Endothelial cell of umbilical vein (primary cell): ENCODE measurements at regions not wholly inside any gene's neighbourhood (a gene's known extent, or its start where the extent isn't known, plus 50 kb on each side); places are given as distances from the start of the nearest gene placed in this dataset.

ENCODE experiments used
- BruUV-seq: library from RNA; stranded (reverse); fragments of 400-500 nt; replicated peaks from 2 replicates; lab custom pipeline; 2021; lab: Mats Ljungman, UMichigan
- CTCF ChIA-PET: fragments of 300-600, 350-600 bp; sonication (Branson Sonifier 250); formaldehyde crosslinking; loops from one replicate; lab custom pipeline; 2021; ENCODE audit warnings: antibody characterized with exemption, inconsistent platforms; lab: Charles Lee
- POLR2A ChIA-PET: fragments of 300-600, 350-600 bp; sonication (Branson Sonifier 250); formaldehyde crosslinking; loops from one replicate; lab custom pipeline; 2021; ENCODE audit warnings: antibody characterized with exemption, inconsistent platforms; lab: Charles Lee
- DNase-seq: peaks from one replicate; pipeline ENCODE4 v3.0.0-alpha.2; 2011; ENCODE audit warnings: low read depth, low spot score
- FAIRE-seq: peaks from 2 replicates; lab custom pipeline; 2011; peaks lifted over from hg19 to GRCh38; lab: Jason Lieb, UNC
- H2AFZ ChIP-seq: 2 replicates; pipeline ENCODE4 v1.6.0; 2012; ENCODE audit warnings: low read depth, low read length, control low read depth, inconsistent platforms
- H3K27ac ChIP-seq: 2 replicates; pipeline ENCODE4 v1.5.1; 2011; ENCODE audit warnings: low read depth, mild to moderate bottlenecking, control low read depth, low read length, moderate library complexity; ENCODE audit not compliant: insufficient read depth
- H3K27me3 ChIP-seq, 2 experiments: 2 replicates each; pipeline versions ENCODE4 v1.6.0 to v1.6.1; 2011; ENCODE audit warnings: low read length in 2 of 2, mixed read lengths in 1 of 2; ENCODE audit not compliant: control insufficient read depth in 2 of 2, insufficient read depth in 2 of 2
- H3K36me3 ChIP-seq, 2 experiments: 2 replicates in 1 of 2; 3 replicates in 1 of 2; pipeline ENCODE4 v1.5.1; 2011; ENCODE audit warnings: low read length in 2 of 2, mild to moderate bottlenecking in 1 of 2, moderate library complexity in 1 of 2; ENCODE audit not compliant: control insufficient read depth in 2 of 2, insufficient read depth in 2 of 2; ENCODE audit errors: extremely low read depth in 1 of 2
- H3K4me1 ChIP-seq: 3 replicates; pipeline ENCODE4 v1.5.1; 2011; ENCODE audit warnings: mild to moderate bottlenecking, low read length; ENCODE audit not compliant: control insufficient read depth, insufficient read depth; ENCODE audit errors: extremely low read depth
- H3K4me2 ChIP-seq: 2 replicates; pipeline ENCODE4 v1.6.1; 2011; ENCODE audit warnings: low read length, control low read depth, mixed read lengths; ENCODE audit not compliant: insufficient read depth
- H3K4me3 ChIP-seq, 3 experiments: fragments of 200-600 bp in 1 of 3; sonication (generic), shearing (Covaris generic) in 1 of 3; replicated peaks in 1 of 3; 2 replicates each; pipeline ENCODE4 v1.5.1; 2011 to 2016; ENCODE audit warnings: control low read depth in 3 of 3, low read length in 3 of 3, mild to moderate bottlenecking in 2 of 3, inconsistent platforms in 1 of 3, low read depth in 1 of 3, moderate library complexity in 1 of 3; ENCODE audit not compliant: insufficient read depth in 1 of 3
- H3K79me2 ChIP-seq: 2 replicates; pipeline ENCODE4 v1.6.0; 2012; ENCODE audit warnings: low read length, inconsistent platforms; ENCODE audit not compliant: control insufficient read depth, insufficient read depth
- H3K9ac ChIP-seq: replicated peaks from 2 replicates; pipeline ENCODE3; 2011; ENCODE audit warnings: low read length, control low read depth; ENCODE audit not compliant: insufficient read depth; ENCODE audit errors: extremely low read depth
- H3K9me1 ChIP-seq: replicated peaks from 3 replicates; pipeline ENCODE4 v1.6.0; 2011; ENCODE audit warnings: mild to moderate bottlenecking, low read length; ENCODE audit not compliant: control insufficient read depth, insufficient read depth; ENCODE audit errors: extremely low read depth
- H3K9me3 ChIP-seq: replicated peaks from 2 replicates; pipeline ENCODE4 v1.5.1; 2012; ENCODE audit warnings: low read length, inconsistent platforms; ENCODE audit not compliant: control insufficient read depth, insufficient read depth
- H4K20me1 ChIP-seq: replicated peaks from 2 replicates; pipeline ENCODE3; 2011; ENCODE audit warnings: mild to moderate bottlenecking, low read length; ENCODE audit not compliant: control insufficient read depth, insufficient read depth; ENCODE audit errors: extremely low read depth
- CTCF ChIP-seq, 2 donors: IDR thresholded peaks; 1 replicate in 1 of 2; 2 replicates in 1 of 2; pipeline ENCODE4 v1.5.1; 2011; ENCODE audit warnings: low read length in 2 of 2, mild to moderate bottlenecking in 2 of 2, moderate library complexity in 2 of 2, control low read depth in 1 of 2, inconsistent platforms in 1 of 2, low read depth in 1 of 2; ENCODE audit not compliant: insufficient read depth in 1 of 2; ENCODE audit errors: extremely low read depth in 1 of 2
- EZH2 ChIP-seq: IDR thresholded peaks from 2 replicates; pipeline ENCODE4 v1.6.1; 2012; ENCODE audit warnings: borderline replicate concordance, low read depth, mild to moderate bottlenecking, moderate library complexity, low read length, inconsistent platforms; ENCODE audit not compliant: severe bottlenecking
- FOS ChIP-seq: IDR thresholded peaks from 2 replicates; pipeline ENCODE4 v1.6.1; 2011; ENCODE audit warnings: mild to moderate bottlenecking, low read length, moderate library complexity, borderline replicate concordance; ENCODE audit not compliant: insufficient read depth
- GATA2 ChIP-seq: IDR thresholded peaks from 2 replicates; pipeline ENCODE4 v1.7.0; 2011; ENCODE audit warnings: low read depth, mild to moderate bottlenecking, moderate library complexity, mixed read lengths, low read length; ENCODE audit not compliant: insufficient read length, insufficient read depth
- JUN ChIP-seq: IDR thresholded peaks from 2 replicates; pipeline ENCODE4 v1.6.1; 2011; ENCODE audit warnings: borderline replicate concordance, low read depth; ENCODE audit not compliant: insufficient read length, insufficient read depth
- MAX ChIP-seq: IDR thresholded peaks from 2 replicates; pipeline ENCODE4 v1.6.1; 2011; ENCODE audit not compliant: insufficient read depth, insufficient read length
- MYC ChIP-seq: IDR thresholded peaks from one replicate; pipeline ENCODE4 v1.6.1; 2011; ENCODE audit warnings: mild to moderate bottlenecking, low read depth, low read length
- POLR2A ChIP-seq: IDR thresholded peaks from 2 replicates; pipeline ENCODE4 v1.6.1; 2012; ENCODE audit warnings: low read depth, mild to moderate bottlenecking, control low read depth, low read length
- POLR2AphosphoS5 ChIP-seq: IDR thresholded peaks from 2 replicates; pipeline ENCODE4 v1.6.1; 2012; ENCODE audit warnings: low read depth, mild to moderate bottlenecking, control low read depth, low read length, moderate library complexity; ENCODE audit not compliant: insufficient read depth
- dilution Hi-C: fragments of 300-500 bp; cut with MboI; formaldehyde crosslinking; loops from one replicate; pipeline ENCODE4 v1.15.0; 2019; ENCODE audit warnings: low sequenced_read_pairs; ENCODE audit not compliant: extremely low pct_ligation_motif_present
- intact Hi-C: fragments of 100-400 bp; cut with micrococcal nuclease; formaldehyde crosslinking; loops from one replicate; pipeline ENCODE4 v1.10.0; 2022

GRCh38 chr2:223477318-223477717, 124.8 kb downstream of the SCG2 start:
- Histone ChIP-seq H3K9me1 (no peaks in the 10 kb centered on the region), H3K9me3 (no peaks in the 10 kb centered on the region), H3K79me2 (no peaks in the 10 kb centered on the region), H3K27ac (no peak overlapping the region), H3K4me1 (no peaks in the 10 kb centered on the region), H3K4me3 (no peak overlapping the region), H3K9ac (no peak overlapping the region), H3K36me3 (no peaks in the 10 kb centered on the region), H2AFZ (no peak overlapping the region), H3K27me3 (no peaks in the 10 kb centered on the region), H3K4me2 (no peak overlapping the region), H4K20me1 (no peaks in the 10 kb centered on the region)
- dilution Hi-C loops: no loop called here
- FAIRE-seq (no peak), DNase-seq (no peak)
- ChIA-PET POLR2A (no interaction called here), CTCF (interaction anchor here (1.2 kb wide), 1 partner anchor 13 kb away, joined by 3 read pairs; no protein-coding TSS in a partner anchor)
- BruUV-seq: no TSS peak
- no peak for TF ChIP-seq POLR2AphosphoS5
- no peak for TF ChIP-seq JUN
- TF ChIP-seq FOS: no peak
- no peak for TF ChIP-seq MYC
- TF ChIP-seq EZH2: no peak
- no peak for TF ChIP-seq CTCF (IDR thresholded peaks at IDR 0.05; ENCODE audit: extremely low read depth in 1 of 2, insufficient read depth in 1 of 2, low read depth in 1 of 2, low read length in 2 of 2)
- no peak for TF ChIP-seq GATA2
- no peak for TF ChIP-seq MAX
- TF ChIP-seq POLR2A: no peak
- intact Hi-C loops: no loop called here
